GM10248 (cell line): ENCODE measurements at regions not wholly inside any gene's neighbourhood (a gene's known extent, or its start where the extent isn't known, plus 50 kb on each side); places are given as distances from the start of the nearest gene placed in this dataset.
"Not testable (repeated sequence)": the region's sequence is repeated elsewhere in the genome, so short reads cannot be mapped to it uniquely, and the experiment has no call there.

ENCODE experiments used
- CTCF ChIA-PET: fragments of 300-600 bp; sonication (Branson Sonifier 250); formaldehyde crosslinking; extraction: SDS; loops from one replicate; lab custom pipeline; 2021; ENCODE audit warnings: antibody characterized with exemption; lab: Yijun Ruan, JAX
- POLR2A ChIA-PET: fragments of 350-650 bp; sonication (Branson Sonifier 250); formaldehyde crosslinking; extraction: SDS; loops from one replicate; lab custom pipeline; 2020; ENCODE audit warnings: antibody characterized with exemption; lab: Yijun Ruan, JAX
- DNase-seq: peaks from one replicate; pipeline ENCODE4 v3.0.0; 2012; ENCODE audit errors: extremely low spot score
- CTCF ChIP-seq: IDR thresholded peaks from 2 replicates; pipeline ENCODE4 v1.5.1; 2012; ENCODE audit warnings: mild to moderate bottlenecking, low read depth; ENCODE audit errors: extremely low read depth, missing control alignments, control extremely low read depth

- POLR2A ChIA-PET: no interaction called here
- DNase-seq: no peak
- CTCF ChIA-PET: no interaction called here
- TF ChIP-seq CTCF: no peak
These were observed 125.3 kb upstream of the PARD3 start for GRCh38 chr10:34940436-34940835.

GRCh38 chr10:34938399-34938670, 123.2 kb upstream of the PARD3 start:
- ChIA-PET CTCF (interaction anchor here (1.3 to 1.9 kb wide), 2 partner anchors 11 to 15 kb away, joined by 3 to 8 read pairs; no protein-coding TSS in a partner anchor), POLR2A (no interaction called here)
- no peak for DNase-seq
- no peak for TF ChIP-seq CTCF

GRCh38 chr10:34937643-34938398, 122.7 kb upstream of the PARD3 start:
- DNase-seq, POLR2A ChIA-PET: not testable (repeated sequence)
- CTCF ChIA-PET: interaction anchor here (0.7 to 1.9 kb wide), 3 partner anchors 9 to 15 kb away, joined by 3 to 8 read pairs (median 3); no protein-coding TSS in a partner anchor

GRCh38 chr10:34936061-34936460, 121.0 kb upstream of the PARD3 start:
- CTCF ChIA-PET: no interaction called here
- no peak for TF ChIP-seq CTCF
- no peak for DNase-seq
- POLR2A ChIA-PET: no interaction called here

More at GRCh38 chr10:34937643-34938398, 122.7 kb upstream of the PARD3 start:
- TF ChIP-seq CTCF: peak; percentile 22

- no peak for DNase-seq
- ChIA-PET POLR2A (no interaction called here), CTCF (no interaction called here)
- TF ChIP-seq CTCF: no peak
These were observed 118.6 kb upstream of the PARD3 start for GRCh38 chr10:34933676-34934075.

GRCh38 chr10:34932235-34932634, 117.1 kb upstream of the PARD3 start:
- ChIA-PET CTCF (no interaction called here), POLR2A (interaction anchor here (0.5 kb wide), 1 partner anchor 691 kb away, joined by 3 read pairs; no protein-coding TSS in a partner anchor)
- DNase-seq: no peak
- no peak for TF ChIP-seq CTCF
